Right lobe of liver (tissue), 6 donors: ENCODE measurements at regions not wholly inside any gene's neighbourhood (a gene's known extent, or its start where the extent isn't known, plus 50 kb on each side); places are given as distances from the start of the nearest gene placed in this dataset.

Experiments
- ATAC-seq, 4 donors: fragments of 200-7000 bp; cut with Tn5 transposase; one replicate each; pipeline ENCODE4 v1.9.1; 2020; ENCODE audit warnings: mild to moderate bottlenecking in 4 of 4, moderate library complexity in 4 of 4
- DNase-seq, 3 donors: peaks; one replicate each; pipeline ENCODE4 v3.0.0-alpha.2; 2020
- H3K27ac ChIP-seq, 3 donors: fragments of 200-600 bp; one replicate each; pipeline ENCODE4 v1.8.0; 2022
- H3K27me3 ChIP-seq, 2 donors: fragments of 200-600 bp; one replicate each; pipeline ENCODE4 v1.8.0; 2022
- H3K36me3 ChIP-seq, 4 donors: fragments of 200-600 bp; sonication (generic) in 1 of 4; one replicate each; pipeline versions ENCODE4 v1.5.1 to v1.8.0; 2017 to 2022; ENCODE audit warnings: control low read depth in 1 of 4
- H3K4me1 ChIP-seq, 4 donors: fragments of 200-600 bp; sonication (generic) in 1 of 4; one replicate each; pipeline versions ENCODE4 v1.5.1 to v1.8.0; 2017 to 2022; ENCODE audit warnings: control low read depth in 1 of 4
- H3K4me3 ChIP-seq, 3 donors: fragments of 200-600 bp; one replicate each; pipeline ENCODE4 v1.8.0; 2022
- H3K9me3 ChIP-seq, 4 donors: fragments of 200-600 bp; sonication (generic) in 1 of 4; one replicate each; pipeline versions ENCODE4 v1.5.1 to v1.8.0; 2017 to 2022; ENCODE audit warnings: control low read depth in 1 of 4
- CTCF ChIP-seq, 4 donors: fragments of 200-600 bp in 3 of 4; fragments of 450-650 bp in 1 of 4; IDR thresholded peaks; one replicate each; pipeline versions ENCODE4 v1.5.1 to v1.8.0; 2016 to 2022; ENCODE audit warnings: antibody characterized with exemption in 4 of 4, mild to moderate bottlenecking in 2 of 4
- POLR2A ChIP-seq: fragments of 450-650 bp; IDR thresholded peaks from one replicate; pipeline ENCODE4 v1.6.1; 2017; ENCODE audit warnings: antibody characterized with exemption, mild to moderate bottlenecking
- WGBS: methylation state at CpG from one replicate; pipeline ENCODE4 v1.1.6; 2018; ENCODE audit warnings: low coverage, low lambda C conversion rate; ENCODE audit not compliant: insufficient coverage; ENCODE audit errors: missing lambda C conversion rate; 5-methylcytosine and 5-hydroxymethylcytosine counted together
- intact Hi-C, 2 donors: fragments of 100-400 bp; cut with DNase I; formaldehyde crosslinking; loops; one replicate each; pipeline versions ENCODE4 v1.11.2 to v1.14.1; 2022
- donor health status: DM: no; HTN: yes; CAD: no.
- donor health status: DM: no; HTN: no; CAD: no.
- donor health status: DM: no; HTN: no; CAD: no.
- donor health status: DM: no; HTN: yes; CAD: no.
- donor health status: DM: no; HTN: yes; CAD: no.

- Histone ChIP-seq H3K4me3 (no peak overlapping the region), H3K4me1 (no peaks in the 10 kb centered on the region), H3K27me3 (no peaks in the 10 kb centered on the region), H3K9me3 (no peaks in the 10 kb centered on the region), H3K27ac (no peak overlapping the region), H3K36me3 (no peaks in the 10 kb centered on the region)
- ATAC-seq (no peak), DNase-seq (peak in 1 of 3 donors; percentile 12)
- intact Hi-C loops, result no loop called here
- WGBS, result 46% methylated on average over 12 of the region's 14 CpGs
- TF ChIP-seq CTCF (IDR thresholded peaks at IDR 0.05) (no peak), POLR2A (no peak)
Measured at GRCh38 chr11:116534270-116534975, 238.4 kb downstream of the BUD13 start.

- no peak for TF ChIP-seq CTCF (IDR thresholded peaks at IDR 0.05)
- no peak for TF ChIP-seq POLR2A
- H3K4me1 ChIP-seq, result no peaks in the 10 kb centered on the region
- H3K27me3 ChIP-seq, result no peaks in the 10 kb centered on the region
- no peaks in the 10 kb centered on the region for H3K9me3 ChIP-seq
- no peak overlapping the region for H3K4me3 ChIP-seq
- ATAC-seq, result no peak
- peak in 1 of 3 donors; percentile 18 for DNase-seq
- 59% methylated on average over 6 of the region's 11 CpGs for WGBS
- H3K27ac ChIP-seq, result no peak overlapping the region
- H3K36me3 ChIP-seq, result no peaks in the 10 kb centered on the region
- intact Hi-C loops, result no loop called here
Measured at GRCh38 chr11:116533186-116533825, 239.5 kb downstream of the BUD13 start.

GRCh38 chr11:116532066-116532465 lies 240.7 kb downstream of the BUD13 start:
- H3K9me3 ChIP-seq, result no peaks in the 10 kb centered on the region
- H3K27ac ChIP-seq, result no peak overlapping the region
- ATAC-seq (no peak), DNase-seq (peak in 1 of 3 donors; percentile 19)
- 74% methylated on average over 5 of the region's 8 CpGs for WGBS
- H3K4me3 ChIP-seq, result no peak overlapping the region
- intact Hi-C loops, result no loop called here
- no peaks in the 10 kb centered on the region for H3K4me1 ChIP-seq
- H3K27me3 ChIP-seq, result no peaks in the 10 kb centered on the region
- no peaks in the 10 kb centered on the region for H3K36me3 ChIP-seq
- TF ChIP-seq POLR2A, result no peak
- TF ChIP-seq CTCF (IDR thresholded peaks at IDR 0.05), result no peak

GRCh38 chr11:116530705-116531104 lies 242.1 kb downstream of the BUD13 start:
- WGBS, result 100% methylated on average over 1 of the region's 2 CpGs
- intact Hi-C loops, result no loop called here
- no peak overlapping the region for H3K27ac ChIP-seq
- TF ChIP-seq CTCF (IDR thresholded peaks at IDR 0.05), result no peak
- TF ChIP-seq POLR2A, result no peak
- no peak for DNase-seq
- no peaks in the 10 kb centered on the region for H3K27me3 ChIP-seq
- no peaks in the 10 kb centered on the region for H3K9me3 ChIP-seq
- H3K36me3 ChIP-seq, result no peaks in the 10 kb centered on the region
- H3K4me1 ChIP-seq, result no peaks in the 10 kb centered on the region
- ATAC-seq, result no peak
- no peak overlapping the region for H3K4me3 ChIP-seq
